ENCODE measurements at regions not wholly inside any gene's neighbourhood (a gene's known extent, or its start where the extent isn't known, plus 50 kb on each side); places are given as distances from the start of the nearest gene placed in this dataset.

- no peak for TF ChIP-seq POLR2AphosphoS5 (IDR thresholded peaks at IDR 0.05)
- TF ChIP-seq, protein P1, sequence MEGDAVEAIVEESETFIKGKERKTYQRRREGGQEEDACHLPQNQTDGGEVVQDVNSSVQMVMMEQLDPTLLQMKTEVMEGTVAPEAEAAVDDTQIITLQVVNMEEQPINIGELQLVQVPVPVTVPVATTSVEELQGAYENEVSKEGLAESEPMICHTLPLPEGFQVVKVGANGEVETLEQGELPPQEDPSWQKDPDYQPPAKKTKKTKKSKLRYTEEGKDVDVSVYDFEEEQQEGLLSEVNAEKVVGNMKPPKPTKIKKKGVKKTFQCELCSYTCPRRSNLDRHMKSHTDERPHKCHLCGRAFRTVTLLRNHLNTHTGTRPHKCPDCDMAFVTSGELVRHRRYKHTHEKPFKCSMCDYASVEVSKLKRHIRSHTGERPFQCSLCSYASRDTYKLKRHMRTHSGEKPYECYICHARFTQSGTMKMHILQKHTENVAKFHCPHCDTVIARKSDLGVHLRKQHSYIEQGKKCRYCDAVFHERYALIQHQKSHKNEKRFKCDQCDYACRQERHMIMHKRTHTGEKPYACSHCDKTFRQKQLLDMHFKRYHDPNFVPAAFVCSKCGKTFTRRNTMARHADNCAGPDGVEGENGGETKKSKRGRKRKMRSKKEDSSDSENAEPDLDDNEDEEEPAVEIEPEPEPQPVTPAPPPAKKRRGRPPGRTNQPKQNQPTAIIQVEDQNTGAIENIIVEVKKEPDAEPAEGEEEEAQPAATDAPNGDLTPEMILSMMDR (IDR thresholded peaks at IDR 0.05 in 8 of 11, conservative IDR thresholded peaks at IDR 0.05 in 3 of 11): no peak
Measured at GRCh38 chr2:167454036-167454435, 565.8 kb downstream of the XIRP2 start.
